Activated CD8-positive, alpha-beta T cell treated with anti-CD3 and anti-CD28 coated beads, Interleukin-2, amount 10 ng/mL, durations not matched to agents 7 days and 5 days (primary cell): ENCODE measurements at regions not wholly inside any gene's neighbourhood (a gene's known extent, or its start where the extent isn't known, plus 50 kb on each side); places are given as distances from the start of the nearest gene placed in this dataset.

Experiments
- ATAC-seq: fragments of 150-1000 bp; cut with Tn5 transposase; one replicate; pipeline ENCODE4 v1.10.0; 2021; ENCODE audit warnings: moderate library complexity
- CTCF ChIA-PET: fragments of 350-600 bp; sonication (Branson Sonifier 250); formaldehyde crosslinking; loops from one replicate; lab custom pipeline; 2021; ENCODE audit warnings: antibody characterized with exemption; lab: Charles Lee
- POLR2A ChIA-PET: fragments of 350-600 bp; sonication (Branson Sonifier 250); formaldehyde crosslinking; loops from one replicate; lab custom pipeline; 2021; ENCODE audit warnings: antibody characterized with exemption; lab: Charles Lee
- DNase-seq: peaks from one replicate; pipeline ENCODE4 v3.0.0-alpha.2; 2020
- H3K27ac Mint-ChIP-seq: one replicate; pipeline ENCODE4 v1.8.0; 2021; ENCODE audit warnings: mild to moderate bottlenecking, mixed read lengths
- H3K27me3 Mint-ChIP-seq: one replicate; pipeline ENCODE4 v1.8.0; 2021; ENCODE audit warnings: low read depth, mixed read lengths
- H3K36me3 Mint-ChIP-seq: one replicate; pipeline ENCODE4 v1.8.0; 2021; ENCODE audit warnings: low read depth, mixed read lengths
- H3K4me1 Mint-ChIP-seq: one replicate; pipeline ENCODE4 v1.8.0; 2021; ENCODE audit warnings: low read depth, mixed read lengths
- H3K4me3 Mint-ChIP-seq: one replicate; pipeline ENCODE4 v1.8.0; 2021; ENCODE audit warnings: mild to moderate bottlenecking, mixed read lengths
- H3K9me3 Mint-ChIP-seq: one replicate; pipeline ENCODE4 v1.8.0; 2022; ENCODE audit warnings: mixed read lengths; ENCODE audit not compliant: insufficient read depth

- CTCF ChIA-PET = interaction anchor here (0.6 kb wide), 1 partner anchor 1131 kb away, joined by 3 read pairs; no protein-coding TSS in a partner anchor
- Mint-ChIP-seq H3K4me3 (no peak overlapping the region), H3K36me3 (no peaks in the 10 kb centered on the region), H3K27ac (no peak overlapping the region), H3K9me3 (no peaks in the 10 kb centered on the region), H3K4me1 (no peaks in the 10 kb centered on the region), H3K27me3 (peaks cover 3% of the 10 kb centered on the region)
- ATAC-seq (no peak), DNase-seq (no peak)
- POLR2A ChIA-PET = no interaction called here
Observed at GRCh38 chr2:19580830-19581229, 222.4 kb upstream of the OSR1 start.

- CTCF ChIA-PET = no interaction called here
- no peaks in the 10 kb centered on the region for H3K36me3 Mint-ChIP-seq
Observed at GRCh38 chr2:19580264-19580663, 221.8 kb upstream of the OSR1 start.

GRCh38 chr2:19579461-19579860 is 221.0 kb upstream of the OSR1 start:
- Mint-ChIP-seq H3K27ac (no peak overlapping the region), H3K36me3 (no peaks in the 10 kb centered on the region), H3K9me3 (no peaks in the 10 kb centered on the region), H3K27me3 (peaks cover 5% of the 10 kb centered on the region), H3K4me3 (no peak overlapping the region), H3K4me1 (no peaks in the 10 kb centered on the region)
- no peak for ATAC-seq
- ChIA-PET CTCF (no interaction called here), POLR2A (interaction anchor here (0.7 kb wide), 1 partner anchor 309 kb away, joined by 3 read pairs; no protein-coding TSS in a partner anchor)
- no peak for DNase-seq

More at GRCh38 chr2:19580264-19580663, 221.8 kb upstream of the OSR1 start:
- Mint-ChIP-seq H3K9me3 (no peaks in the 10 kb centered on the region), H3K4me3 (no peak overlapping the region), H3K27me3 (peaks cover 3% of the 10 kb centered on the region), H3K27ac (no peak overlapping the region), H3K4me1 (no peaks in the 10 kb centered on the region)
- POLR2A ChIA-PET = no interaction called here
- ATAC-seq = no peak
- no peak for DNase-seq

GRCh38 chr2:19577723-19578122 is 219.3 kb upstream of the OSR1 start:
- Mint-ChIP-seq H3K27ac (no peak overlapping the region), H3K4me1 (no peaks in the 10 kb centered on the region), H3K36me3 (no peaks in the 10 kb centered on the region), H3K4me3 (no peak overlapping the region), H3K27me3 (peaks cover 2% of the 10 kb centered on the region), H3K9me3 (no peaks in the 10 kb centered on the region)
- CTCF ChIA-PET = no interaction called here
- DNase-seq (no peak), ATAC-seq (no peak)
- POLR2A ChIA-PET = no interaction called here

GRCh38 chr2:19576411-19576810 is 218.0 kb upstream of the OSR1 start:
- Mint-ChIP-seq H3K36me3 (no peaks in the 10 kb centered on the region), H3K27ac (no peak overlapping the region)
- POLR2A ChIA-PET = no interaction called here

GRCh38 chr2:19575641-19576040 is 217.2 kb upstream of the OSR1 start:
- ChIA-PET POLR2A (no interaction called here), CTCF (no interaction called here)
- Mint-ChIP-seq H3K36me3 (no peaks in the 10 kb centered on the region), H3K4me1 (no peaks in the 10 kb centered on the region), H3K9me3 (no peaks in the 10 kb centered on the region), H3K27ac (no peak overlapping the region), H3K4me3 (no peak overlapping the region), H3K27me3 (peaks cover 2% of the 10 kb centered on the region)
- no peak for ATAC-seq
- no peak for DNase-seq

More at GRCh38 chr2:19576411-19576810, 218.0 kb upstream of the OSR1 start:
- CTCF ChIA-PET = no interaction called here
- H3K9me3 Mint-ChIP-seq = no peaks in the 10 kb centered on the region
- no peak overlapping the region for H3K4me3 Mint-ChIP-seq
- DNase-seq (no peak), ATAC-seq (no peak)
- no peaks in the 10 kb centered on the region for H3K4me1 Mint-ChIP-seq
- H3K27me3 Mint-ChIP-seq = peaks cover 2% of the 10 kb centered on the region

- Mint-ChIP-seq H3K27me3 (peaks cover 2% of the 10 kb centered on the region), H3K4me3 (no peak overlapping the region), H3K36me3 (no peaks in the 10 kb centered on the region), H3K27ac (no peak overlapping the region), H3K4me1 (no peaks in the 10 kb centered on the region), H3K9me3 (no peaks in the 10 kb centered on the region)
- CTCF ChIA-PET = no interaction called here
- no peak for DNase-seq
- no peak for ATAC-seq
- POLR2A ChIA-PET = no interaction called here
Observed at GRCh38 chr2:19574778-19575260, 216.4 kb upstream of the OSR1 start.

GRCh38 chr2:19573784-19574183 is 215.4 kb upstream of the OSR1 start:
- H3K9me3 Mint-ChIP-seq = no peaks in the 10 kb centered on the region
- no peak for DNase-seq

GRCh38 chr2:19571773-19572172 is 213.3 kb upstream of the OSR1 start:
- POLR2A ChIA-PET = no interaction called here
- no peaks in the 10 kb centered on the region for H3K9me3 Mint-ChIP-seq
- H3K27ac Mint-ChIP-seq = no peak overlapping the region
- CTCF ChIA-PET = no interaction called here
- ATAC-seq (no peak), DNase-seq (no peak)
- H3K4me3 Mint-ChIP-seq = no peak overlapping the region
- H3K27me3 Mint-ChIP-seq = peaks cover 2% of the 10 kb centered on the region
- H3K36me3 Mint-ChIP-seq = no peaks in the 10 kb centered on the region
- H3K4me1 Mint-ChIP-seq = no peaks in the 10 kb centered on the region

More at GRCh38 chr2:19573784-19574183, 215.4 kb upstream of the OSR1 start:
- POLR2A ChIA-PET = no interaction called here
- Mint-ChIP-seq H3K27ac (no peak overlapping the region), H3K4me1 (no peaks in the 10 kb centered on the region), H3K36me3 (no peaks in the 10 kb centered on the region), H3K4me3 (no peak overlapping the region), H3K27me3 (peaks cover 2% of the 10 kb centered on the region)
- CTCF ChIA-PET = no interaction called here
- no peak for ATAC-seq

- CTCF ChIA-PET = no interaction called here
- peaks cover 4% of the 10 kb centered on the region for H3K27me3 Mint-ChIP-seq
- no peaks in the 10 kb centered on the region for H3K9me3 Mint-ChIP-seq
- H3K4me3 Mint-ChIP-seq = no peak overlapping the region
- ATAC-seq = no peak
- no peak overlapping the region for H3K27ac Mint-ChIP-seq
- POLR2A ChIA-PET = no interaction called here
- no peak for DNase-seq
- H3K36me3 Mint-ChIP-seq = no peaks in the 10 kb centered on the region
- no peaks in the 10 kb centered on the region for H3K4me1 Mint-ChIP-seq
Observed at GRCh38 chr2:19569300-19569791, 210.9 kb upstream of the OSR1 start.

GRCh38 chr2:19568809-19569208 is 210.4 kb upstream of the OSR1 start:
- ATAC-seq (no peak), DNase-seq (no peak)
- no peaks in the 10 kb centered on the region for H3K4me1 Mint-ChIP-seq

GRCh38 chr2:19560785-19561184 is 202.4 kb upstream of the OSR1 start:
- DNase-seq (no peak), ATAC-seq (no peak)
- no peaks in the 10 kb centered on the region for H3K36me3 Mint-ChIP-seq
- H3K9me3 Mint-ChIP-seq = no peaks in the 10 kb centered on the region
- no peak overlapping the region for H3K4me3 Mint-ChIP-seq
- peaks cover 7% of the 10 kb centered on the region for H3K4me1 Mint-ChIP-seq
- no peak overlapping the region for H3K27ac Mint-ChIP-seq
- ChIA-PET CTCF (no interaction called here), POLR2A (no interaction called here)
- peaks cover 10% of the 10 kb centered on the region for H3K27me3 Mint-ChIP-seq

More at GRCh38 chr2:19568809-19569208, 210.4 kb upstream of the OSR1 start:
- Mint-ChIP-seq H3K27me3 (peaks cover 6% of the 10 kb centered on the region), H3K27ac (no peak overlapping the region), H3K9me3 (no peaks in the 10 kb centered on the region), H3K36me3 (no peaks in the 10 kb centered on the region), H3K4me3 (no peak overlapping the region)
- CTCF ChIA-PET = no interaction called here
- POLR2A ChIA-PET = no interaction called here
